ENCODE measurements at regions not wholly inside any gene's neighbourhood (a gene's known extent, or its start where the extent isn't known, plus 50 kb on each side); places are given as distances from the start of the nearest gene placed in this dataset.

DNA sequence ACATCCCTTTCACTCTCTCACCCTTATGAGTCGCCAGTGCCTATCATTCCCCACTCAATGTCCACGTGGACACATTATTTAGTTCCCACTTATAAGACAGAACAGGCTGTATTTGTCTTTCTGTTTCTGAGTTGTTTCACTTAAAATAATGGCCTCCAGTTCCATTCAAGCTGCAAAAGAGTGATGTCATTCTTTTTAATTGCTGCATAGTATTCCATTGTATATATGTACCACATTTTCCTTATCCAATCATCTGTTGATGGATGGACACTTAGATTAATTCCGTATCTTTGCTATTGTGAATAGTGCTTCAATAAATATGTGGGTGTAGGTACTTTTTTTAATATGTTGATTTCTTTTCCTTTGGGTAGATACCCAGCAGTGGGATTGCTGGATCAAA lies 79.1 kb downstream of the ZNF365 start:
- no peak for DNase-seq

DNA sequence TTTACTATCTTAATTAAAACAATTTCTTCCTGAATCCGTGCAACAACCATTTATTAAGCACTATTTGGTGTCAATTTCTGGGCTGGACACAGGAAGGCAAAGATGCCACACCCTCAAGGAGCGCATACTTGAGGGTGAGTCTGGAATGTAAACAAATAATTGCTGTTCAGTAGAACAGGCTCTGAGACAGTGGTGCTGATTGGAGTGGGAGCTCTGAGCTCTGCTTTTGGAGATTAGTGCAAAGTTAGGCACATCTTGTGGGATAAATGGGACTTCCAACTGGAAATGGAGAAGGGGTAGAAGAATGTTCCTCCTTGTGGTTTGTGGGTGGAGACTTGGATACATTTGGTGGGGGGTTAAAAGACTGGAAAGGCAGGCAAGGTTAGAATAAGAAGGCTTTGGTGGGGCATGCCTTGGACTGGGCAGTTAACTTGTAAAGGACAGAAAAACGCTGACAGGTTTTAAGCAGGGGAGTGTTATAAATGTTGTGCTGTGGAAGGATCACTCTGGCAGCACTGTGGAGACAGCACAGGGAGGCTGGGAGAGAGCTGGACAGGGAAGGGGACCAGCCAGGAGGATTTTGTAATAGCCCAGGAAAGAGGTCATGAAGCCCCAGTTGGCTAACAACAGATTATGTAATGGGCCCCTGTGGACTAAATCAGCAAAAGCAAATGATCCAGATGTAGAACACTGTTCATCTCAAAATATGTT lies 80.7 kb downstream of the ZNF365 start:
- DNase-seq: peak; percentile 25

- DNase-seq: peak; percentile 58
Observed at GRCh38 chr10:62456611-62457101, 82.5 kb downstream of the ZNF365 start.

DNA sequence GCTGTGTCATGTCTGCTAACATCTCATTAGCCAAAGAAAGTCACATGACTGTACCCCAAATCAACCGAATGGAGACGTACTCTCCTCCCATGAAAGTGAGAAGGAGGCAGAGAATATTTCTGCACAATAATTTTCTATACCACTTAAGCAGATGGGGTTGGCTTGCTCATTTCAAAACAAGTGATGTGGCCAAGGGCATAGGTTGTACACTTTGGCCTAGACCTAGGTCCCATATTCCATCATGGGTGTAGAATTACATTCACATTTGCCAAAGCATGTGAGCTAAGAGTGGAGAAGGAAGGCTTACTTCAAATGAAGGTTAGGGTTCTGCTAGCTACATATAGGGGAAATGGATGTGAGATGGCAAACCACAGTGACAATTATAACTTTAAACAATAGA lies 83.0 kb downstream of the ZNF365 start:
- DNase-seq: no peak

- no peak for DNase-seq
Observed at GRCh38 chr10:62457598-62457997, 83.4 kb downstream of the ZNF365 start.

DNA sequence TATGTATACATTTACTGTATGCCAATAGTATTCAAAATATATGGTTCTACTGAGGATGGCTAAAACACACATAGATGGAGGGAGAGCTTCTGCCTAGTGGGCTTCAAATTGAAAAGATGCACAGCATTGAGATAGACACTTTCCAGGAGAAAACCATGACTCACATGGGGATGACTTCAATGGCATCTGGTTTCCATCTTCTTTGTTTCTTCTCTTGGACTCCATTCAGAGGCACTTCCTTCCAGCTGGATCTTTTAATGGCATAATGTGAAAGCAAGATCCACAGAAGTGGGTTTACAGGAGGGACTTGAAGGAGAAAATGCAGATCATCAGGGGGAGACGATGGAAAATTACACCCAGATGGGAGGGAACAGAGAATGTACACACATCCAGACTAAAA lies 84.9 kb downstream of the ZNF365 start:
- DNase-seq: no peak

DNA sequence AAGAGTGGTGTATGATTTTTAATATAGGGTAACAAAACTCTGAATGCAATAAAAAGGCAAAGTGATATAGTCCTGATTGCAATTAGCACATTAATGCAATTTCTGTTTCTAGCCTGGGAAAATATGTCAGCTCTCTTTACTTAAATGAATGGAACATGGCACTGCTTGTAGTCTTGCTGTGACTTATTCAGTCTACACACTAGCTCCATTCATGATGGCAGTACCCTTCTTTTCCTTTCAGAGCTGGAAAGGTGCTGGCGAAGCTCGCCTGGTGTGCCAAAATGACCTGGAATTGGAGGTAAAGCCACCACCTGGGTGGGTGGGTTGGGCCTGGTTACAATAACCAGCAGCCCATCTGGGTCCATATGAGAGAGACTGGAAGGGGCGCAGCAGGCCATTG lies 85.3 kb downstream of the ZNF365 start:
- no peak for DNase-seq

- DNase-seq: no peak
Observed at GRCh38 chr10:62460393-62460792, 86.2 kb downstream of the ZNF365 start.

DNA sequence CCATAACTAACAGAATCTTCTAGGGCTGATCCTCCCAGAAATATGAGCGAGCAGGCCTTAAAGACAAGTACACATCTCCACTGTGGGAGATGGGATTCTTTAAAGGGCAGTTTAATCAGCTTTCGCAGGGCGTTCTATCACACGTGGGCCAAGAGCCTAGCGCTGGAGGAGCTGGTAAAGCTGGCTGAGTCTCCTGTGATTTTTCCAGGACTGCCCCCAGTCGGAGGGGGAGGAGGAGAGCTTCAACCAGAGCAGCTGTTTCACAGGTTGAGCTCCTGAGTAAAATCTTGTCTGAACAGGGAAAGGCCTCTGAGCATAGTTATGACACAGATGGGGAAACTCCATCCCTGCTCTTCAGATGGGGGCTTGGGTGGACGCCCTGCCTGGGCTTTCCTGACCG lies 87.0 kb downstream of the ZNF365 start:
- no peak for DNase-seq

DNA sequence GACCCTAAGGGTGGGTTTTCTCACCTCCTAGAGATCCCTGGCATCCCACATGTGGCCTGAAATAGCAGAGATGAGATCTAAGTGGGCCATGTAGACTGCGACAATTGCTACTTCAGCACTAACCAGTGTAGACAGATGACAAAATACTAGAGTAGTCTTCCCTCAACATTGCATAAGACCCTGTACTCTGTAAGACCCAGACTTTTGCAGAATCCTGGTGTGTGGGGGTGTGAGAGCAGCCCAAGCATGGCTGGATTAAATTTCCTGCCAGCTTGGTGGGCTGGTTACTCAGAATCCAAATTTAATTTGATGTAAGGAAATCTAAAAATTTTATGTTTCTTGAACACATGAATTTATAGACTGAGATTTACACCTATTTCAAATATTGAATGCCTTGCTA lies 88.3 kb downstream of the ZNF365 start:
- DNase-seq: no peak

GRCh38 chr10:62463364-62463763 lies 89.2 kb downstream of the ZNF365 start:
- no peak for DNase-seq

DNA sequence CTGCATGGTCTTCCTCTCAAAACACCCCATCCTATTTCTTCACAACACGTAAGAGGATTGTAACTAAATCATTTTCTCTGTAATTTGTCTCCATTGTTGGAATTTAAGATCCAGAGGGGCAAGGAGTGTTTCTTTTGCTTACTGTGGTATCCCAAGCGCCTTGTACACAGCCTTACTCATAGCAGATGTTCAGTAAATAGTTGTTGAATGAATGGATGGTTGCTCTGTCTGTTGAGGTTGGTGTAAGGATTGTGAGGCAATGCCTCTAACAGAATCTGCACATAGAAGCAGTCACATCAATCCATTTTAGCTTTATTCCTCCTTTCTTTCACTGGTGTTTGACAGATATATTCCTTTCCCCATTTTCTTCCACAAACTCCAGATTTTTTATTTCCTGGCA lies 90.1 kb downstream of the ZNF365 start:
- no peak for DNase-seq

GRCh38 chr10:62466590-62466989 lies 92.4 kb downstream of the ZNF365 start:
- no peak for DNase-seq

- no peak for DNase-seq
Observed at GRCh38 chr10:62467527-62467926, 93.4 kb downstream of the ZNF365 start.

DNA sequence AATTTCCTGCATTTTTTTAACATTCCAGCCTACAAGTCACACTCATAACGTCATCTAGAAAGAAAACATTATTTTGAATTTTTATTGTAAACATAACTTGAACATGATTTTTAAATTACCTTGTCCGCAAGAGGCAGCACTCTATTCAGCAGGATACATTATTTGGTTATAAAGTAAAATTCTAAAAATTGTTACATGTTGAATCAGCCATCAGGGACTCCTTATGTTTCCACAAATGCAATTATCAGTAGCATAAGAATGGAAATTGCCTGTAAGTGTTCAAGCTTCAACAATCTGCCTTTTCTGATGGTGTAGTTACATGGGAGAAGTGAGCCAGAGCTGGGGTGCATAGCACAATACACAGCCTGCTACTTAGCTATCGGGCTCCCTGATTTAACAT lies 97.5 kb downstream of the ZNF365 start:
- DNase-seq: no peak

DNA sequence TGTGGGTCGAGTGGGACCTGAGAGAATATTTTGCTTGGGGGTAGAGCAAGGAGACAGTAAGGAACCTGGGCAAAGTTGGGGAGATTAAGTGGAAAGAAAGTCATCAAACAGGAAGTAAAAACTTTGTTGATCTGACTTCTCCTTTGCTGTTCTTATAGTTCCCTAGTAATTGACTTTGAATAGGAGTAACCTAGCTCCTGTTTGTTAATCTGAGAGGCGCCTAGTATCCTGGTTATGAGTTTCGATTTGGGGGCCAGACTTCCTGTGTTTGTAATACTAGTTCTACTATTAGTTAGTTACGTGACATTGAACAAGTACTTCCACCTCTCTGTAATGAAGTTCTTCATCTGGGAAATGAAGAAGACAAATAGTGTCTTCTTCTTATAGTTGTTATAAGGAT lies 99.1 kb downstream of the ZNF365 start:
- peak; percentile 22 for DNase-seq

- DNase-seq: no peak
Observed at GRCh38 chr10:62475551-62475950, 101.4 kb downstream of the ZNF365 start.

GRCh38 chr10:62479523-62479922 lies 105.4 kb downstream of the ZNF365 start:
- no peak for DNase-seq

GRCh38 chr10:62480196-62480595 lies 106.0 kb downstream of the ZNF365 start:
- peak; percentile 24 for DNase-seq

DNA sequence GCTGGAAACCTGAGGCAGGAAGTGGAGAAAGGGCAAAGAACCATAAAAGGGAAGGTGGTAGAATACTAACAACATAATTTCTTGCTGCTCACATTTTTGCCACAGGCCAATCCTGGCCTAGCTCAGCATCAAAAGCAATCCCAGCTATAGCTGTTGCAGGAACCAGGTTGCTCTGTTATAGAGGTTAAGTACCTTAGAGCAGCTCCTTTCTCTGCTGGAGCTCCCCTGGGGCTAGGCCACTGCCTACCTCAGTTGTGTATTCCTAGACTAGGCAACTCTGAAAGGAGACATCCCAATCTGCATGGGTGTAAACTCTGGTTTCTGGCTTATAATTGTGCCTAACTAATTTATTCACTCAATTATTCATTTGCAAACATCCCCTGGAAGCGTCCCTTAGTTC lies 108.4 kb downstream of the ZNF365 start:
- no peak for DNase-seq

GRCh38 chr10:62491597-62491996 lies 117.4 kb downstream of the ZNF365 start:
- peak; percentile 33 for DNase-seq

DNA sequence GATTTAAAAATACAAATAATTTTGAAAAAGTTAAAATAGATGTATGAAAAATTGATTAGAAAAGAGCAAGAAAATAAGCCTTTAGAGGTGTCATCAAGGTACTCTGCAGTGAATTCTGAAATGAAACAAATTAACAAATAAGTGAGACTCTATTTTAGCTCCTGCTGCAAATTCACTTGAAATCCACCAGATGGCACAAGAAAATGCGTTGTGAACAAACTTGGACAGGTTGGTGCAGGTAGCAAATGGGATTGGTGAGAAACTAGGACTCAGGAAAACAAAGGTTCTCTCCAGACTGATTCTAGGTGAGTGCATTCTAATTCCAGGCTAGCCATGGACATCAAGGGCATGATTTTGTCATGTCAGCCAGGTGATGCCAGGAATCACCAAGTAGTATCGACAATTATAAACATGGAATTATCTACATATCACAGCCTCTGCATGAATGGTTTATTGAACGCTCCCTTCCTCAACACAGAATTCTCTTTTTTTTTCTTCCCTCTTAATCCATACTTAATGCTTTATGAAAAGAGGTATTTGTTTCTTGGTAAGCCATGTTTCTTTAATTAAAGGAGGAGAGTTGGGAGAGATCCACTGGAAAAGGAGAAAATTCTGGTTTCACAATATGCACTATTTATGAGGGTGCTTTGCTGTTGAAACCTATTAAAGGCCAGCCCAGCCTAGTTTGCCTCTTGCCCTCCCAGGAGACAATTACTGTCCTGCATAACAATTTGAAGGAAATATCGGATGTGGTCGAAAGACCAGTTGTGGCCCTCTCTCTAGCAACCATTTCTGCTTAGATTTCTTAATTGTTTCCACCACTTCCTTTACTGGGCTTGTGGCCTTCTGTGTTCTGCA lies 118.1 kb downstream of the ZNF365 start:
- peak; percentile 23 for DNase-seq

DNA sequence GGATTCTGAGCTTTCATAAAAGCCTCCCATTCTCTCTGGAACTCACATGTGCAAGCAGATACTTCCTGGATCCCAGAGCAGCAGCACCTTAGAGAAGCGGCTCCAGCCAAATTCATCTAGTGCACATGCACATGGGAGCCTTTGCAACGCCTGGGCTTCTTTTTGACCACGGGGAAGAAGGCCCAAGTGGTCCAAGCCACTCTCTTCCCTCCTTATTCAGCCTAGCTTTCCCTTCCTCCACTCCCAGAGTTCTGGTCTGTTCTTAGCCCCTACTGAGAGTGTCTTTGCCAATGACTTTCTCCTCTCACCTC lies 118.7 kb downstream of the ZNF365 start:
- no peak for DNase-seq

GRCh38 chr10:62496925-62497324 lies 122.8 kb downstream of the ZNF365 start:
- no peak for DNase-seq

GRCh38 chr10:62498271-62498670 lies 124.1 kb downstream of the ZNF365 start:
- DNase-seq: no peak
